NCI-H1694 (cell line): ENCODE measurements at regions not wholly inside any gene's neighbourhood (a gene's known extent, or its start where the extent isn't known, plus 50 kb on each side); places are given as distances from the start of the nearest gene placed in this dataset.

ENCODE experiments used
- DNase-seq: peaks from one replicate; lab custom pipeline; 2025; lab: John Stamatoyannopoulos, UW

GRCh38 chr3:59339818-59340217 lies 290.0 kb upstream of the CFAP20DC start:
- DNase-seq: no peak

GRCh38 chr3:59338934-59339333 lies 289.1 kb upstream of the CFAP20DC start:
- no peak for DNase-seq

- DNase-seq: no peak
These were observed 285.5 kb upstream of the CFAP20DC start for GRCh38 chr3:59335338-59335737.

GRCh38 chr3:59334585-59334984 lies 284.8 kb upstream of the CFAP20DC start:
- DNase-seq: no peak

- DNase-seq: no peak
These were observed 277.6 kb upstream of the CFAP20DC start for GRCh38 chr3:59327376-59327808.

- no peak for DNase-seq
These were observed 276.6 kb upstream of the CFAP20DC start for GRCh38 chr3:59326246-59327024.

GRCh38 chr3:59321881-59322540 lies 272.2 kb upstream of the CFAP20DC start:
- no peak for DNase-seq

- no peak for DNase-seq
These were observed 270.3 kb upstream of the CFAP20DC start for GRCh38 chr3:59320080-59320479.

GRCh38 chr3:59319442-59319841 lies 269.6 kb upstream of the CFAP20DC start:
- no peak for DNase-seq

- DNase-seq: no peak
These were observed 269.1 kb upstream of the CFAP20DC start for GRCh38 chr3:59318881-59319280.

GRCh38 chr3:59317386-59317785 lies 267.6 kb upstream of the CFAP20DC start:
- DNase-seq: no peak

- no peak for DNase-seq
These were observed 267.0 kb upstream of the CFAP20DC start for GRCh38 chr3:59316688-59317275.

GRCh38 chr3:59313365-59313764 lies 263.5 kb upstream of the CFAP20DC start:
- peak; percentile 3 for DNase-seq

- no peak for DNase-seq
These were observed 261.4 kb upstream of the CFAP20DC start for GRCh38 chr3:59311231-59311630.

- DNase-seq: no peak
These were observed 260.9 kb upstream of the CFAP20DC start for GRCh38 chr3:59310736-59311135.

- no peak for DNase-seq
These were observed 258.9 kb upstream of the CFAP20DC start for GRCh38 chr3:59308684-59309083.

GRCh38 chr3:59308001-59308400 lies 258.2 kb upstream of the CFAP20DC start:
- no peak for DNase-seq

- DNase-seq: no peak
These were observed 256.6 kb upstream of the CFAP20DC start for GRCh38 chr3:59306436-59306835.

GRCh38 chr3:59304296-59304695 lies 254.5 kb upstream of the CFAP20DC start:
- DNase-seq: no peak

GRCh38 chr3:59303452-59303851 lies 253.6 kb upstream of the CFAP20DC start:
- DNase-seq: no peak

GRCh38 chr3:59302442-59302841 lies 252.6 kb upstream of the CFAP20DC start:
- no peak for DNase-seq

GRCh38 chr3:59300733-59301132 lies 250.9 kb upstream of the CFAP20DC start:
- no peak for DNase-seq

- no peak for DNase-seq
These were observed 249.7 kb upstream of the CFAP20DC start for GRCh38 chr3:59299561-59299960.
